ENCODE measurements at regions not wholly inside any gene's neighbourhood (a gene's known extent, or its start where the extent isn't known, plus 50 kb on each side); places are given as distances from the start of the nearest gene placed in this dataset.
"Not testable (repeated sequence)": the region's sequence is repeated elsewhere in the genome, so short reads cannot be mapped to it uniquely, and the experiment has no call there.

DNA sequence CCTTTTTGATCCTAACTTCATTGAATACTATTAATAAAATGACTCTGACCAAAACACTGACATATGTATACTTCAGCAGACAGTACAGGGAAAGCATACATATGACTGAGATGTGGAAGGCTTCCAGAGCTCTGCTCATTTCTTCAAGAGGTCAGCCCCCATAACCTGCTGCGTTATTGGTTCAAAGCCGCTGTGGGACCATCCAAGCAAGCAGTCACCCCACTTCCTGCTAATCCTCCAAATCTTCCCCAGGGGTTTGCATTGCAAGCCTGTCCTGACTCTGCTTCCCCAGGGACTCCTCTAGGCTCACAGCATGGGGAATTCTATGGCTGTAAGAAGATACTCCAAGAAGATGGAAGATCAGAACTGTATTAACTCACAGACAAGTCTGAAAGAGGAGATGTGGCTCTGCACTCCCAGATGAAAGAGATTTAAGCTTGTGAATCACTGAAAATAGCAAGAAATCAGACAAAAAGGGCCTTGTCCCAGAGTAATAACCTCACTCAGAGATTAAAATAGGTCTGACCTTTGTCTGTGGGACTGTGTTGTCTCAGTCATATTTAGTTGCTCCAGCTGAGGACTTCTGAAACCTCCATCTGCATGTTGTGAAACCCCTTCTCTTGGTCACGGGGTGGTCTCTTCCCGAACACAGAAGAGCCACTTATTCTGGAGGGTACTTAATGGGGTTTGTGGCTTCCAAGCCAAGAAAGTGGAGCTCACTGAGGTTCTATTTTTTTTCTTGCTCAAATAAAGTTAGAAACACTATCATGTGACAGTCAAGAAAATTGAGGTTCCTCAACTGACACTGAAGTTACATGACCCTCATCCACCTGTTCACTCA is 101.5 kb upstream of the MARCKS start:
- no peak for DNase-seq

GRCh38 chr6:113756290-113756665 is 100.9 kb upstream of the MARCKS start:
- DNase-seq, result no peak

GRCh38 chr6:113758214-113758613 is 98.9 kb upstream of the MARCKS start:
- no peak for DNase-seq

GRCh38 chr6:113758826-113759574 is 98.1 kb upstream of the MARCKS start:
- no peak for DNase-seq

DNA sequence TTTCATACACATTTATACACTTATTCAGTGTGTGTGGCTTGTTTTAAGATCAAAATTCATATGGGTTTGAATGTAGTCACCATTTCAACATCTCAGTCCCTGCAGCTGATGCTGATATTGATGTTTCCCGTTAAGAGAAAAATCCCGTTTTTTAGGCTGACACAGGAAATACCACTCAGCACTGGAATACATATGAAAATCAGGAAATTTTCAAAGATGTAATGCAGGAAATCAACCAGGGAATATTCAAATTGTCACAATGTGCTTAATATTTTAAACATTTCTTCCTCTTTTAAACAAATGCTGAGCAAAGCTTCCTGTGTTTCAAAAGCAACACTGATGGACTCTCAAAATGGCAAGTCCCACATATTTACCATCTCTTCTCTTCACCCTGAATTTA is 94.5 kb upstream of the MARCKS start:
- DNase-seq, result no peak

GRCh38 chr6:113763311-113763766 is 93.8 kb upstream of the MARCKS start:
- no peak for DNase-seq

- peak; percentile 41 for DNase-seq
Observed at GRCh38 chr6:113763876-113764275, 93.3 kb upstream of the MARCKS start.

GRCh38 chr6:113765909-113766308 is 91.2 kb upstream of the MARCKS start:
- no peak for DNase-seq

GRCh38 chr6:113767985-113768384 is 89.2 kb upstream of the MARCKS start:
- no peak for DNase-seq

GRCh38 chr6:113772961-113773360 is 84.2 kb upstream of the MARCKS start:
- no peak for DNase-seq

- no peak for DNase-seq
Observed at GRCh38 chr6:113774127-113774825, 82.9 kb upstream of the MARCKS start.

DNA sequence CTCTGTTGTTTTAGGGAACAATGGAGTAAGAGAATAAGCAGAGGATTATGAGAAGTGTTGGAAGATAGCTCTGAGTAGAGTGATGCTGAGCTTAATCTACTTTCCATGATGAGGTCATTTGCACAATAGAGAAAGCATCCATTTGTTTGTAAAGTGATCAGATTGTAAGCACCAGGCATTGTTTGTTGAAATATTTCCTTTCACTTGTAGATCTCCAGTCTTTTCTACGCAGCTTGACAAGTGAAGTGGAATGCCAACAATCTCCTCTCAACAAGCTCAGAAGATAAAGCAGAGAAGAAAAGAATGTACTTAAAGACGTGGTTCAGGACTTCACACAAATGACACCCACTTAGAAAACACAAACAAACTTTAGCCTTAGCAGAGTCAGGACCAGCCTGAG is 80.1 kb upstream of the MARCKS start:
- DNase-seq, result no peak

DNA sequence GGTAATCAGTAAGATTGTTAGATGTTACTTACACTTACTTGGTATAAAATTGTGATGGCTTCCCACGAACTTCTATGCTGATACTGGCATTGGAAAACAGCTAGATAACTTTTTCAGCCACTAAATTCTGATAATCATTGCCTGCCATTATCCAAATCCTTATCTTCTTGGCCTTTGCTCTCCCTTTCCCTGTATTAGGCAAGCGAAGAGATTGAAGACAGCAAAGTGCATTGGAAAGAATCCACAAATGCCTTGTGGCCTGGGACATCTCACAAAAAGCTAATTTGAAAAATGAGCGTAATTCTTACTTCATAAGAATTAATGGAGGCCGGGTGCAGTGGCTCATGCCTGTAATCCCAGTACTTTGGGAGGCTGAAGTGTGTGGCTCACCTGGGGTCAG is 79.5 kb upstream of the MARCKS start:
- DNase-seq, result no peak

GRCh38 chr6:113779656-113780055 is 77.5 kb upstream of the MARCKS start:
- no peak for DNase-seq

DNA sequence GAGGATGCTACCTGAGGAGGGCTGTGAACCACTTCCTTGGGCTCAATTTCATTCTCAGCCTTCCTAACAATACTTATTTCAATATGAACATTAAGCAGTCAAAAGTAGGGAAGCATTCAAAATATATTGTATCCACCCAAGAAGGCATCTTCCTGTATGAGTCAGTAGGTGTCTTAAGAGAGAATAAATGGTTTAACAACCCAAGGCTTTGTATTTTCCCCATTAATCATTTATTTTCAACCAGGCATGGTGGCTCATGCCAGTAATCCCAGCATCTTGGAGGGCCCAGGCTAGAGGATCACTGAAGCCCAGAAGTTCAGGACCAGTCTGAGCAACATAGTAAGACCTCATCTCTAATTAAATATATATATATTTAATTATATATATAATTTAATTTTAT is 74.5 kb upstream of the MARCKS start:
- no peak for DNase-seq

- no peak for DNase-seq
Observed at GRCh38 chr6:113786168-113786567, 71.0 kb upstream of the MARCKS start.

DNA sequence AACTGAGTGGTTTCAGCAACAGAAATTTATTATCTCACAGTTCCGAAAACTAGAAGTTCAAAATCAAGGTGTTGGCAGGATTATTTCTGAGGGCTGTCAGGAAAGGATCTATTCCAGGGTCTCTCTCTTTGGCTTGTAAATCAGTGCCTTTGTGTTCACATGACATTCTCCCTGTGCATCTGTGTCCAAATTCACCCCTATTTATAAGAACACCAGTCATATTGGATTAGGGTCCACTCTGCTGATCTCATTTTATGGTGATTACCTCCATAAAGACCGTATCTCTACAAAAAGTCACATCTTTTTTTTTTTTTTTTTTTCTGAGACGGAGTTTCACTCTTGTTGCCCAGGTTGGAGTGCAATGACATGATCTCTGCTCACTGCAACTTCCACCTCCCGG is 68.6 kb upstream of the MARCKS start:
- DNase-seq, result no peak

DNA sequence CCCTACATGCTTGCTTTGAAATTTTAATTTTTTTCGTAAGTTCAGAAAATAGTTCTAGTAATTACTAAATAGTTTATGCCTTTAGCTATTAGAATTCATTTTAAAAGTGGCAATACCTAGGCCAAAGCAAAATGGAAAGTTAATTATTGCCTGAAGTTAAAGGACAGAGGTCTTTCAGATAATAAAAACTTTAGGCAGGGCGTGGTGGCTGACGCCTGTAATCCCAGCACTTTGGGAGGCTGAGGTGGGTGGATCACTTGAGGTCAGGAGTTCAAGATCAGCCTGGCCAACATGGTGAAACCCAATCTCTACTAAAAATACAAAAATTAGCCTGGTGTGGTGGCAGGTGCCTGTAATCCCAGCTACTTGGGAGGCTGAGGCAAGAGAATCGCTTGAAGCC is 65.9 kb upstream of the MARCKS start:
- DNase-seq, result not testable (repeated sequence)

DNA sequence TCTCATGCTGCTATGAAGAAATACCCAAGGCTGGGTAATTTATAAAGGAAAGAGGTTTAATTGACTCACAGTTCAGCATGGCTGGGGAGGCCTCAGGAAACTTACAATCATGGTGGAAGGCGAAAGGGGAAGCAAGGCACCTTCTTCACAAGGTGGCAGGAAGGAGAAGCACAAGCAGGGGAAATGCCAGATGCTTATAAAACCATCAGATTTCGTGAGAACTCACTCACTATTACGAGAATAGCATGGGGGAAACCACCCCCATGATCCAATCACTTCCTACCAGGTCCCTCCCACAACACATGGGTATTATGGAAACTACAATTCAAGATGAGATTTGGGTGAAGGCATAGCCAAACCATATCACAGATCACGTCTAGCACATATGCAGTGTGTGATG is 61.8 kb upstream of the MARCKS start:
- DNase-seq, result peak; percentile 5

- no peak for DNase-seq
Observed at GRCh38 chr6:113796038-113796437, 61.1 kb upstream of the MARCKS start.

DNA sequence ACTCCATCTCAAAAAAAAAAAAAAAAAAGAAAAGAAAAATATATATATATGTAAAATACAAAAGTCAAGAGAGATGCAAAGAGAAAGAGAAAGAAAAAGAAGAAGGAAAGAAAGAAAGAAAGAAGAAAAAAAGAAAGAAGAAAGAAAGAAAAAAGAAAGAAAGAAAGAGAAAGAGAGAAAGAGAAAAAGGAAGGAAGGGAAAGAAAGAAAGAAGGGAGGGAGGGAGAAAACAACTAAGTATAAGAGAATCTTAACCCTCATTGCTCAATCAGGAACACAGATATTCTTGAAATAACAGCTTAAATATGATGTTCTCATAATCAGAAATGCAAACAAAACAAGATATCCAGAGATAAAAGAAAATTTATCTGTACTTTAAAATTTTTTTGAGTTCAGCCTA is 54.4 kb upstream of the MARCKS start:
- DNase-seq, result no peak

GRCh38 chr6:113805173-113805790 is 51.9 kb upstream of the MARCKS start:
- no peak for DNase-seq

DNA sequence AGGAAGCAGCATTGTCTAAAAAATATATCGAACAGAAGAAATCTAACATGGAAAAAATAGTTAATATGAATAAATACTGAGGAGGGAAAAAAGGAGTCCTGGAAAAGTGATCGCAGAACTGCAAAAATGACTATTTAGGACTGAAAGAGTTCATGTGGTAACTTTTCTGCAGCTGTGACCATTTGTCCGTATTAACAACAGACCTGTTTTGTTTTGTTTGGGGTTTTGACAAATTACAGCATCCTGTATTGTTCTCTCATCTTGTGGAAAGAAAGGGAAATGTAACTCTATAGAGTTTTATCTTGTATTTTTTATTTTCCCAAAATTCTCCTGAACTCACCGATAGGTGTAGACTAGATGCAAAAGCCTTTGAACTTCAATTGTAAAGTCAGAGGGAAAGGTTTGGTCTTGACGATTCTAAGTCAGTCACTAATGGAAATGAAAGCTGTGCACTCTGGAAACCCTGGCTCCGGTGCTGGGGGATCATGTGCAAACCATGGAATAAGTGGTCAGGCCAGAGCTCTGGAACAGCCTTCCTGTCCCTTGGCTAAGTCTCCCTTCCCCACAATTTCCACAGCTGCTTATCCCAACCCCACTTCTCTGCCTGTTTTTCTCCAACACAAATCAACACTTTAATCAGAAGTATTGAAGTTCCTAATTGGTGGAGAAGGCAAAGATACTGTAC is 51.2 kb upstream of the MARCKS start:
- DNase-seq, result no peak
